ENCODE measurements at regions not wholly inside any gene's neighbourhood (a gene's known extent, or its start where the extent isn't known, plus 50 kb on each side); places are given as distances from the start of the nearest gene placed in this dataset.

GRCh38 chr2:23286031-23286757 lies 98.8 kb upstream of the KLHL29 start:
- no peak overlapping the region for H3K4me3 ChIP-seq (ENCODE audit: low read depth, low read length)
- TF ChIP-seq, protein P1, sequence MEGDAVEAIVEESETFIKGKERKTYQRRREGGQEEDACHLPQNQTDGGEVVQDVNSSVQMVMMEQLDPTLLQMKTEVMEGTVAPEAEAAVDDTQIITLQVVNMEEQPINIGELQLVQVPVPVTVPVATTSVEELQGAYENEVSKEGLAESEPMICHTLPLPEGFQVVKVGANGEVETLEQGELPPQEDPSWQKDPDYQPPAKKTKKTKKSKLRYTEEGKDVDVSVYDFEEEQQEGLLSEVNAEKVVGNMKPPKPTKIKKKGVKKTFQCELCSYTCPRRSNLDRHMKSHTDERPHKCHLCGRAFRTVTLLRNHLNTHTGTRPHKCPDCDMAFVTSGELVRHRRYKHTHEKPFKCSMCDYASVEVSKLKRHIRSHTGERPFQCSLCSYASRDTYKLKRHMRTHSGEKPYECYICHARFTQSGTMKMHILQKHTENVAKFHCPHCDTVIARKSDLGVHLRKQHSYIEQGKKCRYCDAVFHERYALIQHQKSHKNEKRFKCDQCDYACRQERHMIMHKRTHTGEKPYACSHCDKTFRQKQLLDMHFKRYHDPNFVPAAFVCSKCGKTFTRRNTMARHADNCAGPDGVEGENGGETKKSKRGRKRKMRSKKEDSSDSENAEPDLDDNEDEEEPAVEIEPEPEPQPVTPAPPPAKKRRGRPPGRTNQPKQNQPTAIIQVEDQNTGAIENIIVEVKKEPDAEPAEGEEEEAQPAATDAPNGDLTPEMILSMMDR (IDR thresholded peaks at IDR 0.05; ENCODE audit: control insufficient read depth, extremely low read depth, insufficient read depth): no peak
- no peak for DNase-seq (ENCODE audit: low read depth)

GRCh38 chr2:23286758-23287704 lies 97.9 kb upstream of the KLHL29 start:
- DNase-seq (ENCODE audit: low read depth): no peak
- TF ChIP-seq, protein P1 (IDR thresholded peaks at IDR 0.05; ENCODE audit: control insufficient read depth, extremely low read depth, insufficient read depth): no peak

DNA sequence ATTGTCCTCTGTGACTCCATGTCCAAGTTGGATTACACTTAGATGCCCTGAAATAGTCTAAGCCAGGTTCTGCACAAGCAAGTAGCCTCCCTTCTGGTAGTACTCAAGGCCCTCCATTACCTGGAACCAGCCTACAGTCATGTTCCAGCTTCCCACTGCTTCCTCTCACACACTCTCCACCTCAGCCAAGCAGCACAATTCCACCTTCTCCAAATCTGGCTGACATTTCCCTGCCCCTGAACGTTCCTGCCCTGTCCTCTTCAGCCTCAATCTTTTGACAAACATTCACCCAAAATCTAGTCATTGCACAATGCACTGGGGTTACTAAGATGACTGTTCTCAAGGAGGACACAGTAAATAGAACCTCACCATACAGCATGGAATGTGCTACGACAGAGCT lies 95.3 kb upstream of the KLHL29 start:
- H3K4me3 ChIP-seq (ENCODE audit: low read depth, low read length): no peak overlapping the region
- DNase-seq (ENCODE audit: low read depth): no peak
- TF ChIP-seq, protein P1 (IDR thresholded peaks at IDR 0.05; ENCODE audit: control insufficient read depth, extremely low read depth, insufficient read depth): no peak

More at GRCh38 chr2:23286758-23287704, 97.9 kb upstream of the KLHL29 start:
- no peak overlapping the region for H3K4me3 ChIP-seq (ENCODE audit: low read depth, low read length)

DNA sequence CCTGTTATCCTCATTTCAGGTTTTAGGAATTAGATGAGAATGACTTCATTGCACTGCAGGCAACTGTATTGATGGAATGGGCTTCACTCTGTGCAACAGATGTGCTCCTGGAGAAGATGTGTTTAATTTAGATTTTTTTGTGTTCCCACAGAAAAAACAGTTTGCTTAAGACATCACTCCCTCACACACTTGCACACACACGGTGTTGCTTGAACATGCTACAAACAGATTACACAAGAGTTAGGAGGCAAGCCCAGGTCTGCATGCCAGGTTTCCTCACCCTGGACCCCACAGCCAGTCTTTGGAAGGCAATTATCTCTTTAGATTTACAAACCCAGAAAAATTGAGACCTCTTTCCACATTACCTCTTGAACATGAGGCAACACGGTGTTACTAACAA lies 93.7 kb upstream of the KLHL29 start:
- DNase-seq (ENCODE audit: low read depth): no peak
- H3K4me3 ChIP-seq (ENCODE audit: low read depth, low read length): no peak overlapping the region
- TF ChIP-seq, protein P1 (IDR thresholded peaks at IDR 0.05; ENCODE audit: control insufficient read depth, extremely low read depth, insufficient read depth): no peak

DNA sequence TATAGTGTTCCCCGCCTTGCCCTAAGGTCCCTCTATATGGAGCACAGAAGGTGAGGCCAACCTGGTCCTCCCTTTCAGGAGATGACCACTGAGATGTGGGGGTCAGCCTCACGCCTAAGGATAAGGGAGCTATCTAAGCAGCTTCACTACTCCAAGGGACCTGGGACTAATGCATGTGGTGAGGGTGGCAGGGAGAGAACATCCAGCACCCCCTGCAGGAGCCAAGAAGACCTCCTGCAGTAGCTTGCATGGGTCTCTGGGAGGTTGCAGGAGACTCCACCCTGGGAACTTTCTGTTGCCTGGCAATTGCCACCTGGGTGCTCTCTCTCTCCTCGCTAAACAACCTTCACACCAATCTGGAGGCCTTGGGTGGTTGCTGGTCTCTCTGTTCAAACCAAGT lies 93.0 kb upstream of the KLHL29 start:
- no peak for DNase-seq (ENCODE audit: low read depth)
- TF ChIP-seq, protein P1 (IDR thresholded peaks at IDR 0.05; ENCODE audit: control insufficient read depth, extremely low read depth, insufficient read depth): no peak

DNA sequence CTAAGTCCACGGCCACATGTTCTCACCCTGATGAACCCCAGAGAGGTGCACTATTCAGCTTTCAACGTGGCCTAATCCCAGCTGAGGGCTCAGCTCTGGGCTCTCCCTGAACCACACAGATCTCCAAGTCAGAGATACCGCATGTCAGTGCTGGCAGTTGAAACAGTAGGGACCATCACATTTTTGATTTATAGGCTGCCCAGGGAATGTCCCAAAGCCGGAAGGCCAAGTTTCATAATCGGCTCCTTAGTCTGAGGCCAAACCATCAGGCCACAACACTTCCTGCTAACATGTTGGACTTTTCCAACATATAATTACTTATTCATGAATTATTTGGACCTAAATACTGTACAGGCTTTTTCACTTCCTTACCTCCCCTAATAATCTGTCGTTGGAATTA lies 91.9 kb upstream of the KLHL29 start:
- TF ChIP-seq, protein P1 (IDR thresholded peaks at IDR 0.05; ENCODE audit: control insufficient read depth, extremely low read depth, insufficient read depth): no peak
- DNase-seq (ENCODE audit: low read depth): no peak
- no peak overlapping the region for H3K4me3 ChIP-seq (ENCODE audit: low read depth, low read length)

More for the DNA sequence above, 93.0 kb upstream of the KLHL29 start:
- H3K4me3 ChIP-seq (ENCODE audit: low read depth, low read length): no peak overlapping the region

All from LNCaP clone FGC (cell line).